Stimulated activated naive CD8-positive, alpha-beta T cell treated with anti-CD3 and anti-CD28 coated beads, Interleukin-15, Interleukin-2, amounts not matched to agents 100 ng/mL and 50 ng/mL, for 24 hours (primary cell): ENCODE measurements at regions not wholly inside any gene's neighbourhood (a gene's known extent, or its start where the extent isn't known, plus 50 kb on each side); places are given as distances from the start of the nearest gene placed in this dataset.
"Not testable (repeated sequence)": the region's sequence is repeated elsewhere in the genome, so short reads cannot be mapped to it uniquely, and the experiment has no call there.

Experiments
- H3K27ac Mint-ChIP-seq: one replicate; pipeline ENCODE4 v1.8.0; 2021; ENCODE audit warnings: mild to moderate bottlenecking, mixed read lengths
- H3K27me3 Mint-ChIP-seq: one replicate; pipeline ENCODE4 v1.8.0; 2021; ENCODE audit warnings: mixed read lengths
- H3K36me3 Mint-ChIP-seq: one replicate; pipeline ENCODE4 v1.8.0; 2021; ENCODE audit warnings: low read depth, mixed read lengths
- H3K4me1 Mint-ChIP-seq: one replicate; pipeline ENCODE4 v1.8.0; 2021; ENCODE audit warnings: low read depth, mixed read lengths
- H3K4me3 Mint-ChIP-seq: one replicate; pipeline ENCODE4 v1.8.0; 2021; ENCODE audit warnings: mild to moderate bottlenecking, mixed read lengths
- H3K9me3 Mint-ChIP-seq: one replicate; pipeline ENCODE4 v1.8.0; 2021; ENCODE audit warnings: mixed read lengths

GRCh38 chr6:23518294-23518693, 607.7 kb upstream of the NRSN1 start:
- no peaks in the 10 kb centered on the region for H3K4me1 Mint-ChIP-seq
- H3K27ac Mint-ChIP-seq = no peak overlapping the region

DNA sequence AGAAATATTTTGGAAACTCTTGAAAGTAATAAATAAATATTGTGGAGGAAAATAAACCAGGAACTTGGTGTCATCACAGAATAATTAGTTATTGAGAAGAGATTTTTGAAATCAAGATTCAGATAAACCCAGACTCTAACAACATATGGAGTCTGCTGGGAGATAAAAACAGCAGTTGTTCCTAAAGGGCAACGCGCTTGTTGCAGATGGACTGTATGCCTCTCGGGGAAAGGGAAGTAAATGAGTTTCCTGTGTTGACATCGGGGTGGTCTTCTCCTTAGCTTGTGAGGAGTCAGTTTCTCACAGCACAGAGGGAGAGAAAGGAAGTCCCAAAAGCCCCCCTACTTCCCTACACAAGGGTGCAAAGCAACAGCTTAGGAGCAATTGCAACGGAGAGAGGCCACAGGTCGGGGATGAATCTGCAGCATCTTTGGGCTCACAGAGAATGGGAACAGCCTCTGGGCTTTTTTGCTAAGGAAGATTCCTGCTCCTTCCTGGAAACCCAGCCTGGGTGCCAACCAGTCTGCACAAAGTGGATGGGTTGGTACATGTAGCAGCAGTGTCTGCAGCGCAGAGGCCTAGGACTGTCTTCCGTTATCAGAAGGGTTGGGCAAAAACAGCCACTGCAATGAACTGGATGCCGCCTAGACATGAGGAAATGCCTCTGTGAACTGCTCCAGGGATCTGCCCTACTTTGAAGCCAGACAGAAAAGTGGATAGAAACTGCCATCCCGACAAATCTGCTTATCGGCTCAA, 603.0 kb upstream of the NRSN1 start:
- Mint-ChIP-seq H3K36me3 (no peaks in the 10 kb centered on the region), H3K4me1 (no peaks in the 10 kb centered on the region), H3K27me3 (no peaks in the 10 kb centered on the region), H3K27ac (no peak overlapping the region), H3K4me3 (no peak overlapping the region), H3K9me3 (no peaks in the 10 kb centered on the region)

More at GRCh38 chr6:23518294-23518693, 607.7 kb upstream of the NRSN1 start:
- no peak overlapping the region for H3K4me3 Mint-ChIP-seq
- H3K36me3 Mint-ChIP-seq = no peaks in the 10 kb centered on the region
- H3K27me3 Mint-ChIP-seq = no peaks in the 10 kb centered on the region
- H3K9me3 Mint-ChIP-seq = no peaks in the 10 kb centered on the region

DNA sequence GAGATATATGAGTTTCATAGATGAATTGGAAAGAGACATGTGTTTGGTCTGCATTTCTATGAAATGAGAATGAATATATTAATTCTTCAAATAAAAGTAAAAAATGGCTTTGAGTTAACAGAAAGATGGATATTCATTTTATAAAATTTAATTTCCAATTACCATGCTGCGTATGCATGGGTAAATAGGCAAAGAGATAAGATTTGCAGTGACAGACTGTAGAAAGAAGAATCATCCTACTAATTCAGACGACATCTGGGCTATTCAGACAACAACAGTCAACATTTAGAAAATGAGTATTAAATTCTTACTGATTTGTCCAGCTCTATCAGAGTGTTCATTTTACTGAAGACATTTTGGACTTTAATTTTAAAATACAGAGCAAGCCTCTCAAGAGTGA, 602.2 kb upstream of the NRSN1 start:
- Mint-ChIP-seq H3K27ac (no peak overlapping the region), H3K4me3 (no peak overlapping the region), H3K27me3 (no peaks in the 10 kb centered on the region), H3K4me1 (no peaks in the 10 kb centered on the region), H3K9me3 (no peaks in the 10 kb centered on the region), H3K36me3 (no peaks in the 10 kb centered on the region)

DNA sequence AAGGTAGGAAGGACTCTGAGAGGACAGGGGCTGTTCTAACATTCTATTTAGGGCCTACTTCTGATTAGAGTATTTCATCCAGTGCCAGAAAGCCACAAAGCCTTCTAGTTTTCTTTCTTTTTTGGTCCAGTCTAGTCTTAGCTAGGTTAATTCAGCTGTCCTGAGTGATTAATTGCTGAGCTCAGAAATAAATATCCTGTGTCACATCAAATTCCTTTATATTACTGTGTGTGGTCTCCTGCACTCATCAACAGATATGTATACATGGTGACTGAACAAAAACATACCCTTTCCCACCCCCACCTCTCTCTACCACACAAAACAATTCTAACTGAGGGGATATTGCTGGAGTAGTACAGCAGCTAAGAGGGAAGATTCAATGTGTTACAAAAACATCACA, 601.5 kb upstream of the NRSN1 start:
- no peak overlapping the region for H3K4me3 Mint-ChIP-seq
- no peaks in the 10 kb centered on the region for H3K27me3 Mint-ChIP-seq
- H3K36me3 Mint-ChIP-seq = no peaks in the 10 kb centered on the region
- no peaks in the 10 kb centered on the region for H3K9me3 Mint-ChIP-seq
- no peak overlapping the region for H3K27ac Mint-ChIP-seq
- H3K4me1 Mint-ChIP-seq = no peaks in the 10 kb centered on the region

DNA sequence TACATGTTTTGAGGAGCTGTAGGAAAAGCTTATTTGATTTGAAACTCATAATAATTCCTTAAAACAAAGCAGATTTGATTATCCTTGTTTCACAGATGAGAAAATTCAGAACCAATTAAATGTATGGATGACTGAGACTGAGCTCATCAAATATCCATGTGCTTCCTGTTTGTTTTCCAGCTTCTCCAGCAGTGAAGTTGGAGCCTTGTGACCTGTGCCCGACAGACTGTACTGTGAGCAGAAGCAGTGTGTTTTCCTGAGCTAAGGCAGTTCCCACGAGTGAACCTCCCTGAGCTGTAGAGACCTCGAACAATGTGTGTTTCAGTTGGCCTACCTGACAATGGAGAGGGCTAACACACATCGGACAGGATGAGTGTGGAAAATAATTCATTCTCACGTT, 599.5 kb upstream of the NRSN1 start:
- no peaks in the 10 kb centered on the region for H3K4me1 Mint-ChIP-seq
- H3K27ac Mint-ChIP-seq = no peak overlapping the region
- H3K36me3 Mint-ChIP-seq = no peaks in the 10 kb centered on the region
- H3K4me3 Mint-ChIP-seq = no peak overlapping the region
- H3K27me3 Mint-ChIP-seq = no peaks in the 10 kb centered on the region
- peaks cover 5% of the 10 kb centered on the region for H3K9me3 Mint-ChIP-seq

- peaks cover 5% of the 10 kb centered on the region for H3K9me3 Mint-ChIP-seq
- no peaks in the 10 kb centered on the region for H3K27me3 Mint-ChIP-seq
- no peak overlapping the region for H3K27ac Mint-ChIP-seq
- H3K36me3 Mint-ChIP-seq = no peaks in the 10 kb centered on the region
- H3K4me3 Mint-ChIP-seq = no peak overlapping the region
- no peaks in the 10 kb centered on the region for H3K4me1 Mint-ChIP-seq
These were observed 596.1 kb upstream of the NRSN1 start for GRCh38 chr6:23529902-23530301.

GRCh38 chr6:23531666-23532065, 594.3 kb upstream of the NRSN1 start:
- no peaks in the 10 kb centered on the region for H3K4me1 Mint-ChIP-seq
- no peak overlapping the region for H3K27ac Mint-ChIP-seq

DNA sequence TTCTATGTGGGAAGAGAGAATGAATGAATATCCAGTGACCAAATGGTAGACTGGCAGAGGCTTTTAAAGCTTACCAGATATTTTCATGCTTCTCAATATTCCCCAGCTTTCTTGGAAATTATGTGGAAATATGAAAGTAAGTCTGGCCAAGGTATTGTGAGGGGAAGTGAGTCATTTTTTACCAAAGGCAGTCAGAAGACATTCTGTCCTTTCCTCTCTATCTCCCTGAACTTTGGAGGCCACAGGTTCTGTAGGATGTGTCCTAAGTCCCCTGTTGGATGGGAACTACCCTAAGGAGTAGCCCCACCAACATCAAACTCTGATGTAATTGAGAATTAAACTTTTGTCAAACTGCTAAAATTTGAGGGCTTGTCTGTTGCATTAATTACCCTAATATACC, 593.8 kb upstream of the NRSN1 start:
- Mint-ChIP-seq H3K27ac (no peak overlapping the region), H3K4me3 (no peak overlapping the region), H3K4me1 (no peaks in the 10 kb centered on the region), H3K9me3 (peaks cover 5% of the 10 kb centered on the region), H3K36me3 (no peaks in the 10 kb centered on the region), H3K27me3 (no peaks in the 10 kb centered on the region)

More at GRCh38 chr6:23531666-23532065, 594.3 kb upstream of the NRSN1 start:
- H3K27me3 Mint-ChIP-seq = no peaks in the 10 kb centered on the region
- no peaks in the 10 kb centered on the region for H3K36me3 Mint-ChIP-seq
- H3K4me3 Mint-ChIP-seq = no peak overlapping the region
- H3K9me3 Mint-ChIP-seq = peaks cover 5% of the 10 kb centered on the region

DNA sequence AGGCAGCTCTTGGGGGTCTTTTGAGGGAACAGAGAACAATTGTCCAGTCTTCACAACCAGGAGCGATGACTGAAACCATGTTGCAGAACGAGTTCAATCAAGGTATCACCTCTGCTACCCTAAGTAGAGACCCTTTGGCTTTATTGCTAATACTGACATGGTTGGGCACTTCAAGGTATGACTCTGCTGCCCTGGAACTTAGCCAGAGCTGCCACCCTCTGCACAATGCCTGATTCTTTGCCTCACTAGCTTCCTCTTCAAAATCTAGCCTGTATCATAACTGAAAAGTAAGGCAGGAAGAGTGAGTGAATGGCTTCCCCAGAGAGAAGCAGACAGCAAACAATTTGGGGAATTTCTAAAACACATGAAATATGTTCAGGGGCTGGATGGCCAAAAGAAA, 592.7 kb upstream of the NRSN1 start:
- Mint-ChIP-seq H3K27me3 (no peaks in the 10 kb centered on the region), H3K4me3 (no peak overlapping the region), H3K9me3 (peaks cover 5% of the 10 kb centered on the region)

DNA sequence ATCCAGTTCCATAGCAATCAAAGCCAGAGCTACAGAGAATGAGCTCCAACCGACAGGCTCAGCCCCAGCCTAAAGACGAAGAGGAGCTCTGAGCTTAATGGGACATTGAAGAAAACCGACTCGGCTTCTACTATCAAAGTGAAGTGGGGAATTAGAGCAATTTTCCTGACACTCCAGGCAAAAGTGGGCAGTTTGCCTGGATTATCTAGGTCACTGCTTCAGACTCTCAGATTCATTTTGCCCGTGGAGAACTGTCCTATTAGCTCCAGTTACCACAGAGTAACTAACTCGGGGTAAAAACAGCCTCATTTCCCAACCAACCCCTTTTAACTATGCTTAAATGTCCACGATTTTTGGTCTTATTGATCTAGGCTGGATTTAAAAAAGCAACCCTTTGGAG, 592.1 kb upstream of the NRSN1 start:
- no peak overlapping the region for H3K27ac Mint-ChIP-seq
- H3K4me1 Mint-ChIP-seq = no peaks in the 10 kb centered on the region
- H3K9me3 Mint-ChIP-seq = peaks cover 5% of the 10 kb centered on the region
- no peaks in the 10 kb centered on the region for H3K27me3 Mint-ChIP-seq
- no peak overlapping the region for H3K4me3 Mint-ChIP-seq
- no peaks in the 10 kb centered on the region for H3K36me3 Mint-ChIP-seq

More for the DNA sequence above, 592.7 kb upstream of the NRSN1 start:
- Mint-ChIP-seq H3K4me1 (no peaks in the 10 kb centered on the region), H3K36me3 (no peaks in the 10 kb centered on the region), H3K27ac (no peak overlapping the region)

- Mint-ChIP-seq H3K36me3 (no peaks in the 10 kb centered on the region), H3K4me3 (no peak overlapping the region), H3K27me3 (no peaks in the 10 kb centered on the region), H3K4me1 (no peaks in the 10 kb centered on the region), H3K9me3 (peaks cover 5% of the 10 kb centered on the region), H3K27ac (no peak overlapping the region)
These were observed 591.7 kb upstream of the NRSN1 start for GRCh38 chr6:23534351-23534750.

DNA sequence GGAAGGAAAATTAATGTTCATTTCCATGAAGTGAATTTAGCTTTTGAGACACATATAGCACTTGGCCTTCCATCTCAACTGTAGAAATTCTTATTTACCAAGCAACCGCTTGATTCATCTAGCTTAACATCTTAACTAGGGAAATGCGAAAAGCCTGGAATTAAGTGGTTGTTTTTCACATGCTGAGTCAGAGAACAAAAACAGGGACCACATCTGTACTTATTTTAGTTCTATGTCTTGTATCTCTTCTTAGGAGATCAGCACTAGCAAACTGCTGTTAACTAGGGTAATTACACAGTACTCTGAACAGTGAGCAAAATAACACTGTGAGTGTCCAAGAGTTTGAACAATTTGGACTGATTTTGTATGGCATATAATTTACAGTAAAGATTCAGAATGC, 590.9 kb upstream of the NRSN1 start:
- H3K4me1 Mint-ChIP-seq = no peaks in the 10 kb centered on the region
- peaks cover 5% of the 10 kb centered on the region for H3K9me3 Mint-ChIP-seq
- H3K36me3 Mint-ChIP-seq = no peaks in the 10 kb centered on the region
- H3K4me3 Mint-ChIP-seq = no peak overlapping the region
- H3K27ac Mint-ChIP-seq = no peak overlapping the region
- H3K27me3 Mint-ChIP-seq = no peaks in the 10 kb centered on the region

- Mint-ChIP-seq H3K4me1 (no peaks in the 10 kb centered on the region), H3K9me3 (no peaks in the 10 kb centered on the region)
These were observed 588.2 kb upstream of the NRSN1 start for GRCh38 chr6:23537828-23538227.

GRCh38 chr6:23547851-23548250, 578.2 kb upstream of the NRSN1 start:
- no peak overlapping the region for H3K4me3 Mint-ChIP-seq
- H3K27ac Mint-ChIP-seq = no peak overlapping the region
- H3K9me3 Mint-ChIP-seq = peaks cover 6% of the 10 kb centered on the region
- no peaks in the 10 kb centered on the region for H3K4me1 Mint-ChIP-seq
- H3K27me3 Mint-ChIP-seq = no peaks in the 10 kb centered on the region
- H3K36me3 Mint-ChIP-seq = no peaks in the 10 kb centered on the region

More at GRCh38 chr6:23537828-23538227, 588.2 kb upstream of the NRSN1 start:
- Mint-ChIP-seq H3K4me3 (no peak overlapping the region), H3K36me3 (no peaks in the 10 kb centered on the region), H3K27ac (no peak overlapping the region), H3K27me3 (no peaks in the 10 kb centered on the region)

- H3K27ac Mint-ChIP-seq, H3K4me1 Mint-ChIP-seq, H3K36me3 Mint-ChIP-seq, H3K4me3 Mint-ChIP-seq, H3K27me3 Mint-ChIP-seq: not testable (repeated sequence)
- peaks cover 12% of the 10 kb centered on the region for H3K9me3 Mint-ChIP-seq
These were observed 571.1 kb upstream of the NRSN1 start for GRCh38 chr6:23554953-23555352.
